ENCODE measurements at regions not wholly inside any gene's neighbourhood (a gene's known extent, or its start where the extent isn't known, plus 50 kb on each side); places are given as distances from the start of the nearest gene placed in this dataset.

GRCh38 chr3:55362210-55362960, 124.7 kb downstream of the WNT5A start:
- Histone ChIP-seq H3K4me3 (no peak overlapping the region), H3K27me3 (no peaks in the 10 kb centered on the region), H3K9me3 (no peaks in the 10 kb centered on the region), H3K27ac (no peak overlapping the region), H3K36me3 (no peaks in the 10 kb centered on the region), H3K4me1 (no peaks in the 10 kb centered on the region)
- TF ChIP-seq CTCF (IDR thresholded peaks at IDR 0.05): no peak
- no peak for DNase-seq (ENCODE audit: low spot score)

- no peak for TF ChIP-seq CTCF (IDR thresholded peaks at IDR 0.05)
- H3K27ac ChIP-seq: no peak overlapping the region
- no peak for DNase-seq (ENCODE audit: low spot score)
- H3K9me3 ChIP-seq: no peaks in the 10 kb centered on the region
- no peaks in the 10 kb centered on the region for H3K4me1 ChIP-seq
- no peak overlapping the region for H3K4me3 ChIP-seq
- H3K36me3 ChIP-seq: no peaks in the 10 kb centered on the region
- H3K27me3 ChIP-seq: no peaks in the 10 kb centered on the region
Measured at GRCh38 chr3:55357796-55358195, 129.3 kb downstream of the WNT5A start.

- DNase-seq (ENCODE audit: low spot score): no peak
- TF ChIP-seq CTCF (IDR thresholded peaks at IDR 0.05): no peak
- H3K9me3 ChIP-seq: no peaks in the 10 kb centered on the region
- no peak overlapping the region for H3K27ac ChIP-seq
- no peaks in the 10 kb centered on the region for H3K27me3 ChIP-seq
- no peak overlapping the region for H3K4me3 ChIP-seq
- H3K36me3 ChIP-seq: no peaks in the 10 kb centered on the region
- no peaks in the 10 kb centered on the region for H3K4me1 ChIP-seq
Measured at GRCh38 chr3:55352668-55353067, 134.4 kb downstream of the WNT5A start.

DNA sequence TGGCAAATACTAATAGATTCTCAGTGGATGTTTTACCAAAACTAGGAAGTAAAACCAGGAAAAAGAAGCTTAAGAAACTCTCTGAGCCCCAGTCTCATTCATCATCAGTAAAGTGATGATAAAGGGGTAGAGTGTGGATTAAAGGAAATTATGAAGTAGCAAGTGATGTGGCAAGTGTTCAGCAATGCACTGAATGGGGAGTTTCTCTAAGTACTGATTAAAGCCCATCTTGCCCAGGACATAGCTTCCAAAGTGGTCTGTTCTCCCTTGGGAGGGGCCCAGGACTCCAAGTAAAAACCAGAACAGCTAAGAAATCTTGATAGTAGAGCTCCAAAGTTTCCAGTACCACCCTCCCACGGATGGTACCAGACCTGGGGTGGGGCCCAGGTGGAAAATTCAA, 137.3 kb downstream of the WNT5A start:
- DNase-seq (ENCODE audit: low spot score): no peak
- Histone ChIP-seq H3K36me3 (no peaks in the 10 kb centered on the region), H3K27ac (no peak overlapping the region), H3K27me3 (no peaks in the 10 kb centered on the region), H3K4me1 (no peaks in the 10 kb centered on the region), H3K9me3 (no peaks in the 10 kb centered on the region), H3K4me3 (no peak overlapping the region)
- no peak for TF ChIP-seq CTCF (IDR thresholded peaks at IDR 0.05)

- no peak overlapping the region for H3K4me3 ChIP-seq
- no peaks in the 10 kb centered on the region for H3K27me3 ChIP-seq
- TF ChIP-seq CTCF (IDR thresholded peaks at IDR 0.05): no peak
Measured at GRCh38 chr3:55343486-55344357, 143.4 kb downstream of the WNT5A start.

More at GRCh38 chr3:55343486-55344357, 143.4 kb downstream of the WNT5A start:
- Histone ChIP-seq H3K9me3 (no peaks in the 10 kb centered on the region), H3K36me3 (no peaks in the 10 kb centered on the region), H3K27ac (no peak overlapping the region), H3K4me1 (no peaks in the 10 kb centered on the region)
- no peak for DNase-seq (ENCODE audit: low spot score)

All from right atrium auricular region (tissue), 2 donors.